Spleen (tissue), 7 donors: ENCODE measurements at regions not wholly inside any gene's neighbourhood (a gene's known extent, or its start where the extent isn't known, plus 50 kb on each side); places are given as distances from the start of the nearest gene placed in this dataset.

Experiments
- POLR2A ChIP-seq, 3 donors: fragments of 450-650 bp; IDR thresholded peaks; one replicate each; pipeline ENCODE4 v1.5.1; 2017; ENCODE audit warnings: antibody characterized with exemption in 3 of 3, mild to moderate bottlenecking in 1 of 3
- POLR2AphosphoS5 ChIP-seq, 3 donors: sonication (generic); formaldehyde crosslinking; IDR thresholded peaks; one replicate each; pipeline ENCODE4 v1.5.1; 2017; ENCODE audit warnings: antibody characterized with exemption in 3 of 3
- TF ChIP-seq, protein P1 (sequence below), 11 experiments: fragments of 200-600 bp in 7 of 11; fragments of 450-650 bp in 4 of 11; sonication (generic) in 4 of 11; IDR thresholded peaks in 8 of 11; conservative IDR thresholded peaks in 3 of 11; 1 replicate in 7 of 11; 2 replicates in 4 of 11; pipeline versions ENCODE4 v1.4.0 to v1.8.0; 2016 to 2021; ENCODE audit warnings: antibody characterized with exemption in 11 of 11, inconsistent platforms in 4 of 11, mild to moderate bottlenecking in 1 of 11
- donor health status: DM: no; HTN: no; CAD: no; lungs with moderate emphysema.
- donor health status: DM: no; HTN: no; CAD: no.
- donor health status: DM: no; HTN: no; CAD: no.

DNA sequence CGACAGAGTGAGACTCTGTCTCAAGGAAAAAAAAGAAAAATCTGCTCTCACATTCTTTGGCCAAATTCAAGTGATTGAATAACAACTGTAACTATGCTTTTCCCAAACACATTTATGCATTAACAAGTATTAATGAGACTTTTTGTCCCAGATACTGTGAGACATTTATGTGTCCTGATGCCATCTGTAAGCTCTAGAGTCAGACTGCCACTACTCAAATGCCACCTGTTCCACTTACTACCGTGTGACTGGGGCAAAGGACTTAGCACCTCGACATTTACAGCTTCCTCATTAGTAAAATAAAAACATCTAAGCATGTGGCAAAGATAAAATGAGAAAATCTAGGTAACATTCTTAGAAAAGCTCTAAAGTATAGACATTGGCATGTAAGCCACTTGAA lies 178.1 kb upstream of the MARCKS start:
- TF ChIP-seq, protein P1, sequence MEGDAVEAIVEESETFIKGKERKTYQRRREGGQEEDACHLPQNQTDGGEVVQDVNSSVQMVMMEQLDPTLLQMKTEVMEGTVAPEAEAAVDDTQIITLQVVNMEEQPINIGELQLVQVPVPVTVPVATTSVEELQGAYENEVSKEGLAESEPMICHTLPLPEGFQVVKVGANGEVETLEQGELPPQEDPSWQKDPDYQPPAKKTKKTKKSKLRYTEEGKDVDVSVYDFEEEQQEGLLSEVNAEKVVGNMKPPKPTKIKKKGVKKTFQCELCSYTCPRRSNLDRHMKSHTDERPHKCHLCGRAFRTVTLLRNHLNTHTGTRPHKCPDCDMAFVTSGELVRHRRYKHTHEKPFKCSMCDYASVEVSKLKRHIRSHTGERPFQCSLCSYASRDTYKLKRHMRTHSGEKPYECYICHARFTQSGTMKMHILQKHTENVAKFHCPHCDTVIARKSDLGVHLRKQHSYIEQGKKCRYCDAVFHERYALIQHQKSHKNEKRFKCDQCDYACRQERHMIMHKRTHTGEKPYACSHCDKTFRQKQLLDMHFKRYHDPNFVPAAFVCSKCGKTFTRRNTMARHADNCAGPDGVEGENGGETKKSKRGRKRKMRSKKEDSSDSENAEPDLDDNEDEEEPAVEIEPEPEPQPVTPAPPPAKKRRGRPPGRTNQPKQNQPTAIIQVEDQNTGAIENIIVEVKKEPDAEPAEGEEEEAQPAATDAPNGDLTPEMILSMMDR (IDR thresholded peaks at IDR 0.05 in 8 of 11, conservative IDR thresholded peaks at IDR 0.05 in 3 of 11) = no peak
- TF ChIP-seq POLR2A (IDR thresholded peaks at IDR 0.05) (no peak), POLR2AphosphoS5 (IDR thresholded peaks at IDR 0.05) (no peak)
